ENCODE measurements at regions not wholly inside any gene's neighbourhood (a gene's known extent, or its start where the extent isn't known, plus 50 kb on each side); places are given as distances from the start of the nearest gene placed in this dataset.

DNA sequence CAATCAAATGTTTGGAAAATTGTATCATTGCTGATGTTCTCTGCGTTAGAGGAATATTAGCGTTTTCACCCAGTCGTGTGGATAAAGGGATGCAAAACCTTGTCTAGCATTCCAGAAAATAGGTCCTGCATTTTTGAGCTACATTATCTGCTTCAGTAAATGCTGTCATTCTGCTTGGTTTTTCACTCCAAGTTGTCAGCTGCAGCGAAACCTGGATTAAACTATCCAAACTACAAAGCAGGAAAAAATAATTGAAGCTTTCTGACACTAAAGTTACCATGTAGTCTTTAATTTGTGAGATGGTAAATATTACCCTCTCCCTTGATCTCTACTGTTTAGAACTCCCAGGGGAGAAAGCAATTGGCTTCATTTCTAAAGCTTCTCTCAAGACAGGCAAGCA, 1795.5 kb upstream of the PRR20A start:
- no peak for DNase-seq (ENCODE audit: low read depth)
- in situ Hi-C loops (cut with HindIII; ENCODE audit: low pct_unique_long_range_greater_than_20kb, low sequenced_read_pairs), result no loop called here

DNA sequence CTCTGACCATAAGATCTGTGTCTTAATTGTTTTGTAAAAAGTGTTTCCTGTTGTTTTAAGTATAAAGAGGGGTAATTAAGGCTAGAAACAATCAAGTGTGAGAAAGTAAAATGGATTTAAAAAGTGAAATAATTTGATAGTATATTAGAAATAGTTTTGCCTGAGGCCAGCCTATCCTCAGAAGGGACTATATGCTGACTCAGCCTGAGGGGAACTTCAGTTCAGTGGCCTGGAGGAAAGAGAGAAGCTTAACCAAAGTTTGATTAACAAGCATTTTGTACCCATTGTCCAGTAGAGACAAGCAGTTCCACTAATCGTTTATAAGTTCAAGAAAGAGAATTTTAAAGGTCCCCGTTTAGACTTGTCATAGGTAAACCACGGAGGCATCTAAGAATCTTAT, 1793.2 kb upstream of the PRR20A start:
- DNase-seq (ENCODE audit: low read depth), result no peak
- in situ Hi-C loops (cut with HindIII; ENCODE audit: low pct_unique_long_range_greater_than_20kb, low sequenced_read_pairs), result no loop called here

DNA sequence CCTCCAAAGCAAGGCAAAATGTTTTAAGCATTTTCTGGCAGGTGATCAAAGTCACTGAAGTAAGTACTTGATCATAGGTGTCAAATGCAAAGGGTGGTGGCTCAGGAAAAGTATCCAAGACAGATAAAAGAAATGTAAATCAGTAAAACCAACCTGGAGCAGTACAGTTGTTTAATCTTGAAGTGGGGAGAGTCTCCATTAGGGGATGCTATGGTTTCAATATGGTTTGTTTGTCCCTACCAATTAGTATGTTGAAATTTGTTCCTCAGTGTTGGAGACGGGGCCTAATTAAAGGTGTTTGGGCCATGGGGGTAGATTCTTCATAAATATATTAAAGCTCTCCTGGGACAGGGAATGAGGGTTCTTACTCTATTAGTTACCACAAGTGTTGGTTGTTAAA, 1781.7 kb upstream of the PRR20A start:
- no peak for DNase-seq (ENCODE audit: low read depth)
- in situ Hi-C loops (cut with HindIII; ENCODE audit: low pct_unique_long_range_greater_than_20kb, low sequenced_read_pairs), result no loop called here

- in situ Hi-C loops (cut with HindIII; ENCODE audit: low pct_unique_long_range_greater_than_20kb, low sequenced_read_pairs), result no loop called here
- no peak for DNase-seq (ENCODE audit: low read depth)
These were observed 1779.6 kb upstream of the PRR20A start for GRCh38 chr13:55361141-55361540.

DNA sequence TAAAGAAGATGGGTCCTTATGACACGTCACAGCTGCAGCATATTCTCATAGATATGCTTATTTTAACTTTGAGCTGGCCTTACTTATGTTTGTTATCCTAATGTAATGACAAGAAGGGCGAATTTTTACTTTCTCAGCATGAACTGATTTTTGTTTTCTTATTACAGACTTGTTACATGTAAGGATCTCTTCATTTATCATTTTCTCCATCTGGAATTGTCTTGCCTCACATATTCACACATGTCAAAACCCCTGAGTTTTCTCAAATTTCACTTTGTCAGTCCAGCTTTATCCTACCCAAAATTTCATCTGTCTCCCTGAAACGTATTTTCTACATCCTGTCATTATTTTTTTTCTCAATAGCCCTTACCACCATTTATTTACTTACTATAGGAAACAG, 1774.0 kb upstream of the PRR20A start:
- in situ Hi-C loops (cut with HindIII; ENCODE audit: low pct_unique_long_range_greater_than_20kb, low sequenced_read_pairs), result no loop called here
- DNase-seq (ENCODE audit: low read depth), result no peak

DNA sequence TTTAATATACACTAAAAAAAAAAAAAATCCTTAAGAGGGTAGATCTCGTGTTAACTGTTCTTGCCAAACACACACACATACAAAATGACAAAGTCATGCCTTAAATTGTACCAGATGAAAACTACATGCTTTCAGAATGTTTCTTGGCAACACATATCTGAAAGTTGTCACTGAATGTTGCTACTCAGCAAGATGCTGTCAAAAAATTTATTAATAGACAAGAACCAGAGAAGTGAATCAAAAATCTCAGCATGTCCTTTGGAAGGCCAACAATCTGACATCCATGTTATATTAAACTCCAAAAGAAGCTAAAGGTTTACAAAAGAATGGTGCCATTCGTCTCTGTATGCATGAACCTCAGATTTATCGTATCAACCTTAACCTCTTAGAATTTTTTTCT, 1746.2 kb upstream of the PRR20A start:
- no peak for DNase-seq (ENCODE audit: low read depth)
- in situ Hi-C loops (cut with HindIII; ENCODE audit: low pct_unique_long_range_greater_than_20kb, low sequenced_read_pairs), result no loop called here

DNA sequence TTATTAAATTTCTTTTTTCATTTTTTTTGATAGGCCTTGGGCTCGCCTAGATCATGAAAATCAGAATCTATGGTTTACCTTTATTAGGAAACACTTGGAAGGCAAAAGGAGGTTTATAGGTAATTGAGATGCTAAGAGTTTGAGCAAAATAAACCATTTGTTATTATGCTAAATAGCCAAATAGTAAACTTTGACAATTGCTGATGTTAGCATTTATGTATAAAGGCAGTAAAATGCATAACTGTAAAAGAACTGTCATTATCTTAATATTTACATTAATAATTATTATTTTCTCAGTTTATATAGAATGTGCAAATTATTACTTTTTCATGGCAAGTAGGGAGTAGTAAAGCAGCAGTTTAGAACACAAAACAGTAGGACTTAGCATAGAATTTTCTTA, 1737.8 kb upstream of the PRR20A start:
- in situ Hi-C loops (cut with HindIII; ENCODE audit: low pct_unique_long_range_greater_than_20kb, low sequenced_read_pairs), result no loop called here
- no peak for DNase-seq (ENCODE audit: low read depth)

DNA sequence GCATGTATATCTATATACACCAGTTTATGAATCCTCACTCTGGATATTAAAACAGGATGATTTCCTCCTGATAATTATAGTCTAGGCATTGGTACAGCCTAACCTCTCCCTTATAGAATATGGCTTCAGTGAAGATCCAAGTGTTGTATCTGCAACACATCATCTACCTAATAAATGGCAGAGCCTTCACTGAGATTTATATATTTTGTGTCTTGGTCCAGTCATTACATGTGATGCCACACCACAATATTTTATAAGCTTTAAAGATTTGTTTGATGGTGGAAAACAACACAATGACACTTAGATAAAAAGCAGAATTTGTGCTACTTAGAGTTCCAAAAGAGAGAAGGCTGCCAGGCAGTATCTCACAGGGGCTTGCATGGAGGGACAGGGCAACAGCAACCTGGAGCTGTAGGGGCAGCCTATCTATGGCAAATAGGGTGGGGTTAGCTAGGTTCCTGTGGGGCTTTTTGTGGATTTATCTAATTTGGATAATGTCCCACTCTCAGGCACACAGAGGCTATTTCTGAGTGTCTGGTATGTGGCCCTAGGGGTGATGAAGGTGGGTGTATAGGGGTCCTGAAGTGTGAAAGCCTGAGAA, 1736.7 kb upstream of the PRR20A start:
- in situ Hi-C loops (cut with HindIII; ENCODE audit: low pct_unique_long_range_greater_than_20kb, low sequenced_read_pairs), result no loop called here
- no peak for DNase-seq (ENCODE audit: low read depth)

GRCh38 chr13:55410398-55411330, 1730.1 kb upstream of the PRR20A start:
- no peak for DNase-seq (ENCODE audit: low read depth)

DNA sequence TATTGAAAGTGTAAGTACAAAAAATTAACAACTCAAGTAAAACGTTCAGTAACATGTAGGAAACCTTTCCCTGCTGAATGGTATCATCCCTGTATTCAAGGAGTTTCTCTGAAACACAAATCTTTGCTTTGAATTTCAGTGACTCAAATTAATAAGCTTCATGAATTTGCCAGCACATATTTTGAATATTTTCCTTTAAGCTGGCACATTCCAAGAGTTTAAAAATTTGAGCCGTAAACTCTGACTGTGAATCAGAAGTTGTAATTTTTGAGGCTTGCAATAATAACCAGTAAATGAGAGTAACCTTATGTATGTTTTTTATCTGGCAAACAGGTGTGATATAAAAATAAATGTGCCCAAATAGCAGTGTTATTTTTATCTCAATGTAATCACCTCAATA, 1722.6 kb upstream of the PRR20A start:
- in situ Hi-C loops (cut with HindIII; ENCODE audit: low pct_unique_long_range_greater_than_20kb, low sequenced_read_pairs), result no loop called here
- DNase-seq (ENCODE audit: low read depth), result no peak

More at GRCh38 chr13:55410398-55411330, 1730.1 kb upstream of the PRR20A start:
- in situ Hi-C loops (cut with HindIII; ENCODE audit: low pct_unique_long_range_greater_than_20kb, low sequenced_read_pairs), result no loop called here

DNA sequence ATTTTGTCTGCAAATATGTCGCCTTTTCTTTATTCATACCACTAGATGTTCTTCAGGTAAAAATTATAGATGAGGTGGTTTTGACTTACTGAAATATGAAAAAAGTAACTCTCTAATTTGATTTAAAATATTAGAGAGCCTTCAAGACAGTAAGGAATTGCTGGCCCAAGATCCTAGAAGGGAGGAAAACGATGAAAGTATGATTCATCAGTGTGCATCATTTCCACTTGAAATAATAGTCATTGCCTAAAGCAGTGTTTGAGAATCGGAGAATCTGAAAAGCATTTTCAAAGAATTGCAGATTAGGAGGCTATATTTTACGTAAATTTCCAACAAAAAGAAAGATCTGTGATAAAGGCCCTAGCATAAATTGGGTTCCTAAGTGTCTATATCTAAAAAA, 1707.9 kb upstream of the PRR20A start:
- in situ Hi-C loops (cut with HindIII; ENCODE audit: low pct_unique_long_range_greater_than_20kb, low sequenced_read_pairs), result no loop called here
- no peak for DNase-seq (ENCODE audit: low read depth)

DNA sequence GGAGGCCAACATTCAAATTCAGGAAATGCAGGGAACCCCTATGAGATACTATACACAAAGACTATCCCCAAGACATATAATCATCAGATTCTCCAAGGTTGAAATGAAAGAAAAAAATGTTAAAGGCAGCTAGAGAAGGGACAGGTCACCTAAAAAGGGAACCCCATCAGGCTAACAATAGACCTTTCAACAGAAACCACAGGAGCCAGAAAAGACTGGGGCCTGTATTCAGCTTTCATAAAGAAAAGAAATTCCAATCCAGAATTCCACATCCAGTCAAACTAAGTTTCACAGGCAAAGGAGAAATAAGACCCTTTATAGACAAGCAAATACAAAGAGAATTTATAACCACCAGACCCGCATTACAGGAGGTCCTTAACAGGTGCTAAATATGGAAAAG, 1703.6 kb upstream of the PRR20A start:
- DNase-seq (ENCODE audit: low read depth), result no peak
- in situ Hi-C loops (cut with HindIII; ENCODE audit: low pct_unique_long_range_greater_than_20kb, low sequenced_read_pairs), result no loop called here

GRCh38 chr13:55439450-55439849, 1701.3 kb upstream of the PRR20A start:
- in situ Hi-C loops (cut with HindIII; ENCODE audit: low pct_unique_long_range_greater_than_20kb, low sequenced_read_pairs), result no loop called here
- DNase-seq (ENCODE audit: low read depth), result no peak

GRCh38 chr13:55440465-55441085, 1700.1 kb upstream of the PRR20A start:
- in situ Hi-C loops (cut with HindIII; ENCODE audit: low pct_unique_long_range_greater_than_20kb, low sequenced_read_pairs), result no loop called here
- DNase-seq (ENCODE audit: low read depth), result no peak

DNA sequence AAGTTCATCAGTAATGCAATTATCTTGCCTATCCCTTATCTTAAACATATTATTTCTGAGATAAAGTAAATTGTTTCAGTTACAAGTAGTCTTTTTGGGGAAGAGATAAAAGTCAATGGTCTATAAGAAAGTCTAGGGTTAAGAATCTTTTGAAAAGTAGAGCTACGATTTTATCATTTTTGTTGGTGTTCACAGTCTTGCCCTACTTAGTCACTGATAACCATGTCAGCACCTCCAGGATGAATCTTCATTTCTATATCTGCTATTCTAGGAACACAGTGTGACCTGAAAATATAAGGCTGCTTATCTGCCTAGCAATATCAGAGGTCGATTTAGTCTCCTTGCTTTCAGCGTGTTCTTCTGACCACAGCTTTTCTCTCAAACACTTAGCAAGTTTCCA, 1676.5 kb upstream of the PRR20A start:
- DNase-seq (ENCODE audit: low read depth), result no peak
- in situ Hi-C loops (cut with HindIII; ENCODE audit: low pct_unique_long_range_greater_than_20kb, low sequenced_read_pairs), result no loop called here

DNA sequence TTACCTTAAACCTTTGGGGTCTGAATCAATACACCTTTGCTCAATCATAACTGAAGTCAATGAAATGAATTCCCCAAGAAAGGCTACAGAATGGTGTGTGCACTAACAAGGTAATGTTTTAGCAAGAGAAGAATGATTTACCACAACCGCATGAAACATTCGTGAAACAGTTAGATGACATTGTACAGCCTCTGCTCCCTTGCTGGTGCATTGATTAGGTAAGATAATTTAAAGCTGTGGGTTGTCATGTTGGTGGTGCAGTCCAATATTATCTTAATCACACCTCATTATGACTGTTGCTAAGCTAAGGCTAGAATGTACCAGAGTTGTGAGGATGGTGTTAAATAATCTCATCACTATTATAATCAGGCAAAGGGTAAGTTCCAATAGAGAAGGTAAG, 1673.2 kb upstream of the PRR20A start:
- no peak for DNase-seq (ENCODE audit: low read depth)
- in situ Hi-C loops (cut with HindIII; ENCODE audit: low pct_unique_long_range_greater_than_20kb, low sequenced_read_pairs), result no loop called here

DNA sequence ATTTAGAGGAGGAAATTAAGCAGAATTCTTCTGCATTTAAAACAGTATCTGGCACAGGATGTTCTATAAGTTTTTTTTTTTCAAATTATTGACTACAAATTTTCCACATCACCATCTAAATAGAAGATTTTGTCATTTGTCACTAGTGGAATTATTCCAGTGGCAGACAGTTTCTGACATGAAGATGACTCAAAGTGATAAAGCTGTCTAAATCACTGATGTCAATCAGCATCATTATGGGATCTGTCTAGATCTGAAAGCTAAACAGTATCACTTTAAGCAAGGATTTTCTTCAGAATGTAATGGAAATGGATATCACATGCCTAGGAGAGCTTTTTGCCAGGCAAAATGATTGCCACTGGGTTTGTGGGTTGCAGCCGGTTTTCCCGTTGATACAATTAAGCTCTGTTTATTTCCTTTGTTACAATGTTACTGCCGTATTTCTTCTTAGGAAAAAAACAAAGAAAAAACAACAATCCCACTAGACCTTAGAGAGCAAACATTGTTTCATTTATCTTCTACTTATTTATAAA, 1657.0 kb upstream of the PRR20A start:
- DNase-seq (ENCODE audit: low read depth), result no peak
- in situ Hi-C loops (cut with HindIII; ENCODE audit: low pct_unique_long_range_greater_than_20kb, low sequenced_read_pairs), result no loop called here

- in situ Hi-C loops (cut with HindIII; ENCODE audit: low pct_unique_long_range_greater_than_20kb, low sequenced_read_pairs), result no loop called here
- no peak for DNase-seq (ENCODE audit: low read depth)
These were observed 1647.4 kb upstream of the PRR20A start for GRCh38 chr13:55493297-55493696.

- DNase-seq (ENCODE audit: low read depth), result no peak
- in situ Hi-C loops (cut with HindIII; ENCODE audit: low pct_unique_long_range_greater_than_20kb, low sequenced_read_pairs), result no loop called here
These were observed 1643.2 kb upstream of the PRR20A start for GRCh38 chr13:55497486-55497885.

Data from Caki2 (cell line).